NCI-H748 (cell line): ENCODE measurements at regions not wholly inside any gene's neighbourhood (a gene's known extent, or its start where the extent isn't known, plus 50 kb on each side); places are given as distances from the start of the nearest gene placed in this dataset.

Source experiments
- DNase-seq: peaks from one replicate; lab custom pipeline; 2025; ENCODE audit not compliant: unreplicated experiment; lab: John Stamatoyannopoulos, UW

DNA sequence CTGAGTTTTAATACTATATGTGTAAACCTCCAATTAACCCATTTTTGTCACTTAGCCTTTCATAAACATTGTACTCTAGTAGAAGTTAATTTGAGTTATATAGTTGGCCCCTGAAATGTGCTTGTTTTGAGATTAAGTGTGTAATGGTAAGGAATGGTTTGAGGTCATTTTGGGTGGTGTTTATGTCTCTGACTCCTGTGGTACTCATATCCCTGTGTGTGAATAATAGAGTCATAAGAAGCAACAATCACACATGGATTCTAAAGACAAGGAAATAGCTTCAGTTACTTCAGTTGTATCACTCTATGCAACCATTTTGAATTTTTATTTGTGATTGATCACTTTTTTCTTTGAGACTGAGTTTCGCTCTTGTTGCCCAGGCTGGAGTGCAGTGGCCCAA is 408.5 kb downstream of the MFSD1 start:
- DNase-seq: no peak

DNA sequence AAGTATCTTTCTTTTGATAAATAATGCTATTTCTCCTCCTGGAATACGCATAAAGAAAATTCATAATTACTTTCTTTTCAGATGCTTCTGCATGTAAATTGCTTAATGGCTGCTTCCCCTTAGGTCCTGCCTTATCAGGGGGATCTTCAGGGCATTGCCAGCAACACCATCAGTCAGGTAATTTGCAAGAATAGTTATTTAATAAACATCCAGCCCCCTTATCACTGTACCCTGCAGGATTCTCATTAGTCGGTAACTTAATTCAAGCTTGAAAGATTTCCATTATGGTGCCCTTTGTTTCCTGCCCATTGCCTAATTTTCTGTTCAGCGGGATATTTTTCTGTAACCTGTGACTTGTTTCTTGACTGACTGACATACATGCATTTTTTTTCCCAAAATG is 414.5 kb downstream of the MFSD1 start:
- DNase-seq: no peak

DNA sequence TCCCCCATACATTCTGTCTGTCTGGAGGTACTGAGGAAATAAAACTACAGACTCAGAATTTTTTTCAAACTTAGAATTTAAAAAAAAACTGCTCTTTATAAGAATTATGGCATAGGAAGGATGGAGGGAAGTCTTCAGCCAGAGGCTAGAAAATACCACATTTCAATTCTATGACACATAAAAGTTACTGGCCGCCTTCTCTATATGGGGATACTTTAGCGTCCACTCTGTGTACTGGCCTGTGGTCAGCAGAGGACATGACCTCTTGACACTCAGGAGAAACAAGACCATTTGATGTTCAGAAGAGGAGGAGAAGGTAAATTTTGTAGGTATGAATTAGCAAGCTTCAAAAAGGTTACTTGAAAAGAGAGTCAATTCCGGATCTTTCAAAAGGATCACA is 417.4 kb downstream of the MFSD1 start:
- no peak for DNase-seq

DNA sequence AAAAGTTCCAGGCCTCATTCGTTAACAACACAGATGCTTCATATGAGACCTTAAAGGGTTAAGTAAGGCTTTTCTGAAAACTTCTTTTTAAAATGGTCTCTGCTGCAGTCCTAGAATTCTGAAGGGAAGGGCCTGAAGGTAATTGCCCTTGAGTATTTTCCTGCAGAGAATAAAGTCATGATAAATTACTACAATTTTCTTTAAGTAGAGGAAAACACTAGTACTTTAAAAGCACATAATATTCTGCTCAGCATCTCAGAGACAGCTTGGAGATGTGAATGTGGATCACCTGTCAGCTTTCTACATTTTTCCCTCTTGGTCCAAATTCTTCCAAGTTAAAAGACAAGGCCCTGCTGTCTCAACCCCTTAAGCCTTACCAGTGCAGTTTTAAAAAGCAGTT is 419.5 kb downstream of the MFSD1 start:
- DNase-seq: no peak

DNA sequence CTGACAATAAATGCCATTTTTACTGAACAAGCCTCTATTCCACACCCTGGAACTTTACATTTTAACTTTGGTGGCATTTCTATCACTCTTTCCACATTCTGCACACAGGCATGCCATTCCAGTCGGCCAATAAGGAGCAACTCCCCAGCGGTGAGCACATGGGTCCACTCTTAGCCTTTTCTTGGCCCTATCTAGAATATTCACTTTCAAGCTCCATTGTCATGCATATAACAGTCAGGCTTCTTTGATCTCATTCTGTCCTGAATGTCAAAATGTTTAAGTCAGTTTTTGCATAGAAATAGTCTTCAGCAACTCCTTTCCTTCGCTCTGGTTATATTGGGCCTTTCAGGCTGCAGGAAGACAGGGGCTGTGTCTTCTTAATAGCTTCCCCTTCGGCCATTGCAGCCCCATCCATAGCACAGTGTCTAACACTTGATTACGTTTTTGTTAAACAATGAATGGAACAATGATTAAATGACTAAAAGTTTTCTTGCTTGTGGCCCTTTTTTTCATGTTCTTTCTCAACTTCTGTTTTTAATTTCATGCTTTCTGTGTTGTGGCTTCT is 427.3 kb downstream of the MFSD1 start:
- DNase-seq: no peak

DNA sequence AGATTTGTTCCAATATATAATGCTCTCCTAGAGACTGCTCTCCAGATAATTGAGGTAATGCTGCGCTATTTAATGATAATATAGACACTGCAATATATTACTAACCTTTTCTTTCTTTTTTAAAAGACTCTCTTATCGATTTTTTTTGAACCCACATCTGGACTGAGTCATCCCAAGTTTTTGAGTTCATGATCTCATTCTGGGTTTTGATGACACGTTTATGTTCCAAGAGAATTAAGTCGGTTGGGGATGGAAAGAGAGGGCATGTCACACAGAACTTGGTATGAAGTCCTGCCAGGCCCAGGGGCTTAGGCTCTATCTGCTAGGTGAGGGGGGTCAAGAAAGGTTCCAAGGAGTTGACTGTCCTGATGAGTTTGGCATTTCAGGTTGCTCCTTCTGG is 431.1 kb downstream of the MFSD1 start:
- no peak for DNase-seq

DNA sequence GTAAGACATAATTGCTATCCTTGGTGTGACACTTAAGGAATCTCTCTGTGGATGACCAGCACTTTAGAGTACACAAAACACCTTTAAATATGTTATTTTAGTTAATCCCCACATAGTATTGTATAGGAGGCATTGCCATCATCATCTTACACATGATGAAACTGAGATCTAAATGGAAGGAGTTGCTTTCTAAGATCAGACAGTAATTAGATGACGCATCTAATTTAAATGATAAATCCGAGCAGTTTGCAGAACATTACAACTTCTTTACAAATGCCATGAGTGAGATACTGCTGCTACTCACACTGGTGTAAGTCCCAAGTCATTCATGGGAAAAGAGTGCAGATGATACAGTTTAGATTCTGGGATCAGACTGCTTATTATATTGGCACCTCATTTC is 431.9 kb downstream of the MFSD1 start:
- no peak for DNase-seq

DNA sequence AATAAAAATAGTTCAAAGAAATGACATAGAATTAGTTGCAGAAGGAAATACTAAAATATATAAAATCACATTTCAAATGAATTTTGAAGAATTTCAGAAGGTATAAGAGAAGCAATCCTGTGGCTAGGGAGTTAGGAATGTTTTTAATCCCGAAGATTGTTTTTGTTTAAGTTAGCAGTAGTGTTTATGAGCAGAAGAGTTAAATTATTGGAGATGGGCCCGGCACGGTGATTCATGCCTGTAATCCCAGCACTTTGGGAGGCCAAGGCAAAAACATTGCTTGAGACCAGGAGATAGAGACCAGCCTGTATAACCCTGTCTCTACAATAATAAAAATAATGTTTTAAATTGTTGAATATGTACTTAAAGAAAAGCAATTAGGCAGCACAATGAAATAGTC is 432.5 kb downstream of the MFSD1 start:
- DNase-seq: no peak

DNA sequence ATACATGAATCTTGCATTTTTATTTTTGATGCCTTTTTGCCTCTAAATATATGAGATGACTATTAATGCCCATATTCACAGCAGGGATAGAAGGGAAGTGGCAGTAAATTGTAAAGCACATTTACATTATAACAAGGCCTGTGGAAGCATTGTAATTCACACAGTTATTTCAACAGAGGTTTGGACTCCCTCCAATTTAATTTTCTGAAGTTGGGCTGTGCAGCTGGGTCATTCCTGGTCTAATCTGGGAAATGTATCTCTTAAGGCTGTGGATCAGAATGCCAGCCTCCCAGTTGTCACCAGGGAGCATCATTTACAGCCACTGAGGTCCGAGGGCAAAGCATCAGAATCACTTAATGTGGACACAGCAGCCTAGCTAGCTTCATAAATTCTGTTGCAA is 434.5 kb downstream of the MFSD1 start:
- peak; percentile 5 for DNase-seq

DNA sequence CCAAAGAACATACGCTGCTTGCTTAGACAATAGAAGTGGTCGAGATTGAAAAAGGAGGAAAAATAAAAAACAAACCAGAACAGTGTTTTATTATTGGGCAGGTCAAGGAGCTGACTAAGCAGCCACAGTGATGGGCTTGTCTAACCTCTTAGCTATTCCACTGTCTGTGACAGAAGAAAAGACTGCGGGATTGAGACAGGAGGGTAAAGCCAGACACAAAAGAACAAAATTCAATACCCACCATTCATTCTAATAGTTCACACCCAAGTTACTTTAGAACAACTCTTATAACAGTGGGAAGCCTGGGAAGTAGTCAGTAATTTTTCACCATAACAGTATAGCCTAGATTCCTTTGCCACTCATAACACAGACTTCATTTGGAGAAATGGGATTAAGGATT is 435.4 kb downstream of the MFSD1 start:
- no peak for DNase-seq

DNA sequence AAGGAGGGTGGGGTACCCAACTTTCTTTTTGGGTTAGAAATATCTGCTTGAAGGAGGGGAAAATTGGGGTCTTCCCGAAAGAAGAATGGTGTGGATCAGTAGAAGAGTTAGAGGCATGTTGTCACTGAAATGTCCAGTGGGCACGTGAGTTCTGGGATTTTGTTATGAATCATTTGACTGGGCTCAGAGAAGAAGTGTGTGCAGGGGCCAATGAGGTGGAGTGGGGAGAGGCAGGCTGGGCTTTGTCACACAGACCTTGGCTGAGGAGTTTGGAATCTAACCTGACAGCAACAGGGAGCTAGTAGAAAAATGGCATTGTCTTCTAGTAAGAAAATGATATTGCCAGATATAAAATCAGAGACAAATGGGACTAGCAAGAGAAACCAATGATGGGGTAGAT is 436.8 kb downstream of the MFSD1 start:
- DNase-seq: no peak

DNA sequence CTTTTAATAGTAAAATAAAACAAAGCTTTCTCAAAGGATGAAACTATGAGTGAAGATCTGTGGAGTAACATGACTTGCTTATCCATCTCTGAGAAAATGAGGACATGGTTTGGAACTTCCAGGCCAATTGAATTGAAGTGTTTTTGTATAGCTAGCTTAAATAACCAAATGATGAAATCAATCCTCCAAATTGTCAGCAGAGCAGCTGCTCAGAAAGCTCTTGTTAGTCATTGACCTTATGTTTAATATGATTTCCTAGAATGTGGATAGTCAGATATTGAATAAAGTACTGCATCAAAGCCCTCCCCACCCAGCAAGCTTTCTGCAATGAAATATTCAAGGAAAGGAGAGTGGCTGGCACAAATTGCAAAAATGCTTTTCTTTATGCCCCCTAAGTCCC is 437.2 kb downstream of the MFSD1 start:
- no peak for DNase-seq

DNA sequence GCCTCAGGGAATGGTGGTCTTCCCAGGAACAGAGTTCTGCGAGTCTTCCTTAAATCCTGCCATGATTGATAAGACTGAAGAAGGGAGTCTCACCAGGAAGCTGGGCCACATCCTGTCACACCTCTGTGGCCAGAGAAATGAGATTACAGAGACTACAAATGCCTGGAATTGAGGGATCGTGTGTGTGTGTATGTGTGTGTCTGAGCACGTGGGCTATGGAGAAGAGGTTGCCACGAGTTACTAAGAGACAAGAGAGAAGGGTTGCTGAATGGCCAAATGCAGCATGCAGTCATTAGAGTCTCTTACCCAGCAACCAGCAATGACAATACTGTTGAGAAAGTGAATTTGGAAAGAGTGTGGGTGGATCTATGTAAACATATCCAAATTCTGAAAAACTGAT is 443.1 kb downstream of the MFSD1 start:
- DNase-seq: no peak

DNA sequence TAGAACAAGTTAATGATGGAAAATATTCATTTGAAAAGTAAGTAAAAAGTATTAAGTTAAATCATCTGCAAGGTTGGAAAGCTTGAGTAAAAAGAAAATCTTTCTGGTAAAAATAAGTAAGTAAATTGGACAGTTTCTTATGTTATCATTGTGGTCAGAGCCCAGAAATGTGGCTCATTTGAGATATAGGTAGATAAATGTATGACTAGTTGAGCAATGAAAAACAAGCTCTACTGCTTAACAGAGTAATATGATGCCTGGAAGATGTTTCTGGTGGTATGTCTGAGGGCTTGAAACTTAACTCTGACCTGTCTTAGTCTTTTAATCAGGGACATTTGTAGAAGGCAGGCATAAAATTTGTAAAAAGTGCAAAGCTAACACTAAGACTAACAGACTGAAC is 444.0 kb downstream of the MFSD1 start:
- DNase-seq: no peak

DNA sequence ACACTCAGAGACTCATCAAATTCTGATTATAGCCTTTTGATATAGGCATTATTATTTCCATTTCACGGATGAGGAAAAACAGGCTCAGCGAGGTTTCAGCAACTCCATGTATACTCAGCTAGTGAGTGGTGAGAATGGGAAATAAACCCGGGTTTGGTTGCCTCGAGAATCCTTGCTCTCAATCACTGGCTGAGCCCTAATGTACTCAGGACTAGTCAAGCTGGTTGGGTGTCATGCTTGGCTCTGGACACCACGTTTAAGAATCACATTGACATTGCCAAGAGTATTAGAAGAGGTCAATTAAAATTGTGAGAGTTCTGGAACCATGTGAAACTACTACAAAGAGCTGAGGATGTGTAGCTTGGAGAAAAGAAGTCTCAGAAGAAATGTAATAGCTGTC is 444.5 kb downstream of the MFSD1 start:
- DNase-seq: no peak

DNA sequence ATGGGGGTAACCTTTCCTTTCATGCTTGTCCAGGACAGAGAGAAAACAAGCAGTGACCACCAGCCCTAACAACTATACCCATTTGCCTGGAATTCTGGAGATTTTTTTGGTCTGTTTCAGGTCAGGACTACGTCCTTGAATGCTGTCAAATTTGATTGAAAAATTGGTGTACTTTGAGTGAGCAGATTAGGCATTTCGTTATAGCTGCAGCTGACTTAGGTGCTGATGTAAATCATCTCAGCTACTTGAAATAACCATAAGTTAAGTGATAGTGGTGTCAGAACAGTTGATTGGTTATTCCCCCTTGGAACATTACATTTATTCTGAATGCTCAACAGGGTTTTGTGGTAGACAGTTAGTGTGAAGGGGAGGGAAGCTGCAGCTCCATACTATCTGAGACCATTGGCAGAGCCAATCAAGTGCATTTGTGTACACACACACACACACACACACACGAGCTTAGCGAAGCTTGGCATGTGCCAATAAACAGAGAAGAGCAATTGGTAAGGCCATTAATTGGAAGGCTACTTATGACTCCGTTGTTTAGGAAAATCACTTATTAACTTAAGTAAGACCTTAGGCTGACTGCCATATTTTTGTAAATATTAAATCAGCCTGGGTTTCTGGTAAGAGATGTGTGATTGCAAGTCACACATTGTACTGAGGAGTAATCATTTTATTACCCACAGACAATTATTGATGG is 447.8 kb downstream of the MFSD1 start:
- DNase-seq: no peak

DNA sequence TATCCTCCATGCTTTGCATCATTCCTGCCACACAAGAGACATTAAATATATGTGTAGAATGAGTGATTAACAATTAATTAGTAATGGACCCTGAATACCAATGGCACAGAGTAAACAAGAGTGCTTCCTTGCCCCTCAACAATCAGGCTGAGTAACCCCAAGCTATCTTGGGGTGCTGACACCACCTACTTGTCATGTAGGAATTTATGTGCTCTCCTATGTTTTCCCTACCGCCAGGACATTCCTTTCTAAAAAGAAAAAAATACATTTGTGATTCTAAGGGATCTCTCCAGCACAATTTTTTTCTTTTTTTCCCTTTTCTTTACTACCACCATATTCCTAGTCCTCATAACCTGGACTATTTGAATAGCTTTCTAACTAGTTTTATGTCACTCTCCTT is 449.1 kb downstream of the MFSD1 start:
- DNase-seq: no peak

DNA sequence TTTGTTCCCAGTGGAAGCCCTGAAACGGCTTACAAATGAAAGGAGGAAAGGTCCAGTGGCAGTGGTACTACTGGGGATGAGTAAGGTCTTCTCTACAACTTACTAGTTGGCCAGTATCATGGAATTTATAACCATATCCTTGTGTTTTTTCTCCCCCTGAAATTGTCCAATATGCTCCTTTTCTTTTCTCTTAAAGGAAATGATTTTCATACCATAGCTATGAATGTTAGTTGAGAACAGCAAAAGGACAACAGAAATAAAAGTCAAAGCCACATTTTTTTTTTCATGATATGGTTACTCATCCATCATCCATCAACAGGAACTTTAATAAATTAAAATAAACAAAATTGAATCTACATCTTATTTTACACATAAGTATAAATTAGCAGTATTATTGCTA is 450.4 kb downstream of the MFSD1 start:
- DNase-seq: no peak

DNA sequence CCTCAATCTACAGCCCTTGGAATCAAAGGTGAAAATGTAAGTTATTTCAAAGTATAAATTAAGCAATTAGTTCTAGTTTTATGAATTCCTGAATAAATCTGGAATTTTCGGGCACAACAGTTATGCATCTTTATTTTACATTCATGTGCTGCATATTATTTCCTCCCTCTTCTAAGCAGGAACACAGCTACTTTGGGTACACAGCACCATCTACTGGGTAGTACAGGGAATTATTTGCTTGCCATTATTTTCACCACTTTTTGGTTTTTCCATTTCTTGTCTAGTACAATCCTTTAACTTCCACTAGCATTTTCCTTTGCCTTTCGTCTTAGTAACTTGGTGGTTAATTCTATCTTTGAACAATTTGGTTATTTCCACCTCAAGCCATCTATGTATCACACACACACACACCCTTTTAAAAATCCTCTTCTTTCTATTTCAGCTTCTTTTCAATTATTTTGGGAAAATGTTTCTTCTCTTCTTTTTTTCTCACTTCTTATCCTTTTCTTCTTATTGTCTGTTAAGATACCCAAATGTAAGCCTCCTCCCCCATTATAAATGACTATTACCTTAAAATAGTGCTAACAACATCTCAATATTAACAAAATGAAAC is 451.0 kb downstream of the MFSD1 start:
- DNase-seq: peak; percentile 42

DNA sequence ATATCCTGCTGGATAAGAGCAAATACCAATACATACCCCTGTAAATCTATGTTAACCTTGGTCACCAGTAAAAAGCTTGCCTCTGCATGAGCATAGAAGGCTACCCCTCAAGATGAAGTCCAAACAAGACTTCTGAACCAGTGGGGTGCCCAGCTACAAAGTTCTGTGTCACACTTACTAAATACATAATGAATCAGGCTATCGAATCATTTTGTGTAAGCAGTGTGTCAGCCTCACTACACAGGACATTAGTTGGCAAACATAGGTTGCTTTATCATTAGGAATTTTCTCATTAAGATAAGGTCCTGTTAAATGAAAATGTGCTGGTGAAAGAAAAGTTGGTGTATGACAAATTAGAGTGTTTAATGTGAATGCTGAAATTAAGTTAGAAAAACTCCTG is 452.0 kb downstream of the MFSD1 start:
- no peak for DNase-seq

DNA sequence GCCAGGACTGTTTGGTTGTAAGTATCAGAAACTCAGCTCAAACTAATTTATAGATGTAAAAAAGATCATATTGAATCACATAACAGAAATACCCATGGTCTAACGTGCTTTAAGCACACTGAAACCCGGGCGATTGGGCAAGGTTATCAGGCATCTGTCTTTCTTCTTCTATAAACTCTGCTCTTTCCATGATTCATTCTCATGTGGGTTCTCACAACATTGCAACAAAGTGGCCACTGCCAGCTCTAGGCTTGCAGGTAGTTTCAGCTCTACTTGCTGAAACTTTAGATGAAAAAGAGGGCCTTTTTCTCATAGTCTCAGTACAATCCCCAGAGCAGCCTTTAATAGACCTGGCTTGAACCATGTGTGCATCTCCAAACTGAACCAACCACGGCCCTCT is 456.1 kb downstream of the MFSD1 start:
- no peak for DNase-seq

DNA sequence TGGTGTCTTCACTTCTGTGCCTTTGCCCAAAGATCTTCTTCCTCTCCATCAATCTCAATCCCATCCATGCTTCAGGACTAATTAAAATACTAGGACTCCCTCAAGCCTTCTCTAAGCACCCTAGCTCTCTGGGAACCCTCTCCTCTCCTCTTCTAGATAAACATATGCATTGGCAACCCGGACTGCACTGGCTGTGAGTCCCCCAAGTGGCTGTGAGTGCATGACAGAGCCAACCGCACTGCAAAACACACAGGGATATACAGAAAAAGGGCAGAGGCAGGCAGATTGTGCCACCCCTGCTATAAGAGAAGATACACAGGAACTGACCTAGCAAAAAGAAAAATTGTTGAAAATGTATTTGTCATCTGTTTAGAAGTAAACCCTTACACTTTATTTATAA is 457.1 kb downstream of the MFSD1 start:
- DNase-seq: no peak
